Panc1 (cell line): ENCODE measurements at regions not wholly inside any gene's neighbourhood (a gene's known extent, or its start where the extent isn't known, plus 50 kb on each side); places are given as distances from the start of the nearest gene placed in this dataset.

ENCODE experiments used
- ATAC-seq: fragments of 200-7000 bp; cut with Tn5 transposase; 2 replicates; pipeline ENCODE4 v1.9.1; 2020; ENCODE audit warnings: mild to moderate bottlenecking, moderate library complexity
- BruUV-seq: library from RNA; stranded (reverse); fragments of 400-500 nt; replicated peaks from 2 replicates; lab custom pipeline; 2021; lab: Mats Ljungman, UMichigan
- CTCF ChIA-PET: fragments of 300-600 bp; sonication (Branson Sonifier 250); formaldehyde crosslinking; loops from one replicate; lab custom pipeline; 2022; ENCODE audit warnings: antibody characterized with exemption; lab: Charles Lee
- POLR2A ChIA-PET: fragments of 300-600 bp; sonication (Branson Sonifier 250); formaldehyde crosslinking; loops from one replicate; lab custom pipeline; 2022; ENCODE audit warnings: antibody characterized with exemption; lab: Charles Lee
- DNase-seq: peaks from one replicate; pipeline ENCODE4 v3.0.0-alpha.2; 2010; ENCODE audit warnings: low read depth, low spot score
- H3K27ac ChIP-seq: 2 replicates; pipeline ENCODE4 v1.5.1; 2011; ENCODE audit warnings: mild to moderate bottlenecking, low read length, inconsistent platforms
- H3K27me3 ChIP-seq: fragments of 200-500 bp; sonication (Bioruptor generic); 2 replicates; pipeline ENCODE4 v1.6.0; 2014; ENCODE audit warnings: low read length, inconsistent platforms; ENCODE audit not compliant: control insufficient read depth, insufficient read depth
- H3K36me3 ChIP-seq: fragments of 200-500 bp; sonication (Bioruptor generic); 2 replicates; pipeline ENCODE4 v1.5.1; 2014; ENCODE audit warnings: inconsistent platforms, mild to moderate bottlenecking, low read length, moderate library complexity; ENCODE audit not compliant: control insufficient read depth, insufficient read depth
- H3K4me1 ChIP-seq: 2 replicates; pipeline ENCODE4 v1.5.1; 2011; ENCODE audit warnings: inconsistent platforms, mild to moderate bottlenecking, low read length, moderate library complexity; ENCODE audit not compliant: control insufficient read depth, insufficient read depth
- H3K4me3 ChIP-seq, 2 experiments: 2 replicates each; pipeline ENCODE4 v1.5.1; 2011 to 2012; ENCODE audit warnings: low read depth in 2 of 2, low read length in 2 of 2, mild to moderate bottlenecking in 2 of 2, inconsistent platforms in 1 of 2, moderate library complexity in 1 of 2
- H3K9me3 ChIP-seq: fragments of 200-500 bp; sonication (Bioruptor generic); 2 replicates; pipeline ENCODE4 v1.5.1; 2014; ENCODE audit warnings: low read depth, mild to moderate bottlenecking, inconsistent platforms, low read length, moderate library complexity; ENCODE audit not compliant: control insufficient read depth, insufficient read depth
- CTCF ChIP-seq: fragments of 450-650 bp; IDR thresholded peaks from 2 replicates; pipeline ENCODE4 v1.5.1; 2017; ENCODE audit warnings: mild to moderate bottlenecking
- POLR2AphosphoS5 ChIP-seq: IDR thresholded peaks from 2 replicates; pipeline ENCODE4 v1.6.1; 2012; ENCODE audit warnings: mild to moderate bottlenecking, low read depth, low read length, moderate library complexity
- SIN3A ChIP-seq: IDR thresholded peaks from 2 replicates; pipeline ENCODE4 v1.6.1; 2012; ENCODE audit warnings: low read depth, mild to moderate bottlenecking, low read length, moderate library complexity, borderline replicate concordance; ENCODE audit not compliant: insufficient read depth
- TCF7L2 ChIP-seq: IDR thresholded peaks from 2 replicates; pipeline ENCODE4 v1.6.1; 2011; ENCODE audit warnings: mild to moderate bottlenecking, low read depth, low read length, inconsistent platforms
- in situ Hi-C: cut with HindIII; loops from 2 replicates; pipeline ENCODE4 v1.10.0; 2016; ENCODE audit warnings: low sequenced_read_pairs, low pct_unique_long_range_greater_than_20kb
- intact Hi-C: fragments of 100-400 bp; cut with micrococcal nuclease; formaldehyde crosslinking; loops from one replicate; pipeline ENCODE4 v1.10.0; 2022; ENCODE audit not compliant: unreplicated experiment
- TF ChIP-seq, protein P1 (sequence below), 2 experiments: IDR thresholded peaks; 2 replicates each; pipeline ENCODE4 v1.6.1; 2011 to 2012; ENCODE audit warnings: low read depth in 2 of 2, control low read depth in 1 of 2, low read length in 1 of 2, mild to moderate bottlenecking in 1 of 2, moderate library complexity in 1 of 2; ENCODE audit not compliant: insufficient read depth in 1 of 2

- Histone ChIP-seq H3K27me3 (no peaks in the 10 kb centered on the region), H3K36me3 (no peaks in the 10 kb centered on the region), H3K4me1 (no peaks in the 10 kb centered on the region), H3K27ac (no peak overlapping the region), H3K4me3 (no peak overlapping the region), H3K9me3 (no peaks in the 10 kb centered on the region)
- in situ Hi-C loops (no loop called here), intact Hi-C loops (no loop called here)
- no peak for ATAC-seq
- ChIA-PET CTCF (no interaction called here), POLR2A (no interaction called here)
- no peak for DNase-seq
- TF ChIP-seq, protein P1, sequence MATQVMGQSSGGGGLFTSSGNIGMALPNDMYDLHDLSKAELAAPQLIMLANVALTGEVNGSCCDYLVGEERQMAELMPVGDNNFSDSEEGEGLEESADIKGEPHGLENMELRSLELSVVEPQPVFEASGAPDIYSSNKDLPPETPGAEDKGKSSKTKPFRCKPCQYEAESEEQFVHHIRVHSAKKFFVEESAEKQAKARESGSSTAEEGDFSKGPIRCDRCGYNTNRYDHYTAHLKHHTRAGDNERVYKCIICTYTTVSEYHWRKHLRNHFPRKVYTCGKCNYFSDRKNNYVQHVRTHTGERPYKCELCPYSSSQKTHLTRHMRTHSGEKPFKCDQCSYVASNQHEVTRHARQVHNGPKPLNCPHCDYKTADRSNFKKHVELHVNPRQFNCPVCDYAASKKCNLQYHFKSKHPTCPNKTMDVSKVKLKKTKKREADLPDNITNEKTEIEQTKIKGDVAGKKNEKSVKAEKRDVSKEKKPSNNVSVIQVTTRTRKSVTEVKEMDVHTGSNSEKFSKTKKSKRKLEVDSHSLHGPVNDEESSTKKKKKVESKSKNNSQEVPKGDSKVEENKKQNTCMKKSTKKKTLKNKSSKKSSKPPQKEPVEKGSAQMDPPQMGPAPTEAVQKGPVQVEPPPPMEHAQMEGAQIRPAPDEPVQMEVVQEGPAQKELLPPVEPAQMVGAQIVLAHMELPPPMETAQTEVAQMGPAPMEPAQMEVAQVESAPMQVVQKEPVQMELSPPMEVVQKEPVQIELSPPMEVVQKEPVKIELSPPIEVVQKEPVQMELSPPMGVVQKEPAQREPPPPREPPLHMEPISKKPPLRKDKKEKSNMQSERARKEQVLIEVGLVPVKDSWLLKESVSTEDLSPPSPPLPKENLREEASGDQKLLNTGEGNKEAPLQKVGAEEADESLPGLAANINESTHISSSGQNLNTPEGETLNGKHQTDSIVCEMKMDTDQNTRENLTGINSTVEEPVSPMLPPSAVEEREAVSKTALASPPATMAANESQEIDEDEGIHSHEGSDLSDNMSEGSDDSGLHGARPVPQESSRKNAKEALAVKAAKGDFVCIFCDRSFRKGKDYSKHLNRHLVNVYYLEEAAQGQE (IDR thresholded peaks at IDR 0.05; ENCODE audit: insufficient read depth in 1 of 2, low read depth in 2 of 2, low read length in 1 of 2): no peak
- TF ChIP-seq POLR2AphosphoS5: no peak
- TF ChIP-seq SIN3A: no peak
- TF ChIP-seq TCF7L2: no peak
- TF ChIP-seq CTCF: no peak
- BruUV-seq: no TSS peak
These were observed 163.6 kb downstream of the TUSC7 start for GRCh38 chr3:116873142-116873541.

GRCh38 chr3:116877968-116878367 is 168.4 kb downstream of the TUSC7 start:
- no peaks in the 10 kb centered on the region for H3K36me3 ChIP-seq
- ChIA-PET CTCF (no interaction called here), POLR2A (no interaction called here)
- no peaks in the 10 kb centered on the region for H3K4me1 ChIP-seq
- no peak for TF ChIP-seq SIN3A
- no peak for TF ChIP-seq POLR2AphosphoS5
- TF ChIP-seq, protein P1 (IDR thresholded peaks at IDR 0.05; ENCODE audit: insufficient read depth in 1 of 2, low read depth in 2 of 2, low read length in 1 of 2): no peak
- no peak for TF ChIP-seq CTCF
- no peak for TF ChIP-seq TCF7L2
- H3K27ac ChIP-seq: no peak overlapping the region
- H3K4me3 ChIP-seq: no peak overlapping the region
- no peak for ATAC-seq
- in situ Hi-C loops: no loop called here
- H3K9me3 ChIP-seq: 0 out of 2 replicates have a peak, but pooled peaks cover 3% of the 10 kb centered on the region
- BruUV-seq: no TSS peak
- no peaks in the 10 kb centered on the region for H3K27me3 ChIP-seq
- DNase-seq: no peak
- intact Hi-C loops: no loop called here
